Ovary (tissue), 7 donors: ENCODE measurements at regions not wholly inside any gene's neighbourhood (a gene's known extent, or its start where the extent isn't known, plus 50 kb on each side); places are given as distances from the start of the nearest gene placed in this dataset.

Experiments
- DNase-seq, 5 donors: peaks; one replicate each; pipeline ENCODE4 v3.0.0-alpha.2; 2019 to 2020
- H3K27ac ChIP-seq, 2 donors: fragments of 200-600 bp; one replicate each; pipeline versions ENCODE4 v1.5.1 to v1.8.0; 2019 to 2022
- H3K27me3 ChIP-seq: fragments of 200-600 bp; one replicate; pipeline ENCODE4 v1.8.0; 2022
- H3K36me3 ChIP-seq: fragments of 200-600 bp; sonication (generic); one replicate; pipeline ENCODE4 v1.5.1; 2019
- H3K4me1 ChIP-seq: one replicate; pipeline ENCODE4 v1.8.1; 2013; ENCODE audit warnings: mild to moderate bottlenecking, moderate library complexity; ENCODE audit not compliant: insufficient read depth
- H3K4me3 ChIP-seq: fragments of 200-600 bp; sonication (generic); one replicate; pipeline ENCODE4 v1.5.1; 2017
- H3K9me3 ChIP-seq, 2 donors: fragments of 200-600 bp in 1 of 2; sonication (generic) in 1 of 2; one replicate each; pipeline versions ENCODE4 v1.5.1 to v1.8.1; 2013 to 2019; ENCODE audit warnings: mild to moderate bottlenecking in 1 of 2, moderate library complexity in 1 of 2
- EP300 ChIP-seq: sonication (generic); formaldehyde crosslinking; IDR thresholded peaks from one replicate; pipeline ENCODE4 v1.6.1; 2017; ENCODE audit warnings: antibody characterized with exemption
- POLR2A ChIP-seq: fragments of 450-650 bp; IDR thresholded peaks from one replicate; pipeline ENCODE4 v1.6.1; 2017; ENCODE audit warnings: antibody characterized with exemption, mild to moderate bottlenecking, moderate library complexity
- WGBS, 3 donors: extraction: QIAGEN DNeasy Blood & Tissue Kit in 1 of 3; methylation state at CpG; one replicate each; pipeline versions ENCODE4 v1.1.5 to v1.1.7; 2013 to 2017; 5-methylcytosine and 5-hydroxymethylcytosine counted together
- intact Hi-C, 4 donors: fragments of 100-400 bp; cut with DNase I; formaldehyde crosslinking; loops; one replicate each; pipeline versions ENCODE4 v1.11.0 to v1.15.1; 2022 to 2023
- TF ChIP-seq, protein P1 (sequence below), 3 donors: fragments of 450-650 bp in 2 of 3; fragments of 200-600 bp in 1 of 3; IDR thresholded peaks; one replicate each; pipeline versions ENCODE4 v1.5.1 to v1.8.0; 2016 to 2022; ENCODE audit warnings: antibody characterized with exemption in 3 of 3, mild to moderate bottlenecking in 1 of 3
- donor health status: DM: no; HTN: no; CAD: no; lungs with moderate emphysema.
- donor health status: DM: no; HTN: no; CAD: no.
- donor health status: Bipolar disorder and iron deficiency.
- donor health status: DM: no; HTN: no; CAD: no.
- donor health status: DM: yes; HTN: yes; CAD: no.

- 61 to 72% (median 70%) methylated on average over 3 of the region's 3 CpGs for WGBS, 3 donors
- Histone ChIP-seq H3K27me3 (no peaks in the 10 kb centered on the region), H3K9me3 (no peaks in the 10 kb centered on the region), H3K27ac (no peak overlapping the region), H3K4me1 (no peaks in the 10 kb centered on the region), H3K36me3 (no peaks in the 10 kb centered on the region), H3K4me3 (no peak overlapping the region)
- no peak for DNase-seq
- intact Hi-C loops: no loop called here
- TF ChIP-seq EP300 (no peak), POLR2A (no peak)
- TF ChIP-seq, protein P1, sequence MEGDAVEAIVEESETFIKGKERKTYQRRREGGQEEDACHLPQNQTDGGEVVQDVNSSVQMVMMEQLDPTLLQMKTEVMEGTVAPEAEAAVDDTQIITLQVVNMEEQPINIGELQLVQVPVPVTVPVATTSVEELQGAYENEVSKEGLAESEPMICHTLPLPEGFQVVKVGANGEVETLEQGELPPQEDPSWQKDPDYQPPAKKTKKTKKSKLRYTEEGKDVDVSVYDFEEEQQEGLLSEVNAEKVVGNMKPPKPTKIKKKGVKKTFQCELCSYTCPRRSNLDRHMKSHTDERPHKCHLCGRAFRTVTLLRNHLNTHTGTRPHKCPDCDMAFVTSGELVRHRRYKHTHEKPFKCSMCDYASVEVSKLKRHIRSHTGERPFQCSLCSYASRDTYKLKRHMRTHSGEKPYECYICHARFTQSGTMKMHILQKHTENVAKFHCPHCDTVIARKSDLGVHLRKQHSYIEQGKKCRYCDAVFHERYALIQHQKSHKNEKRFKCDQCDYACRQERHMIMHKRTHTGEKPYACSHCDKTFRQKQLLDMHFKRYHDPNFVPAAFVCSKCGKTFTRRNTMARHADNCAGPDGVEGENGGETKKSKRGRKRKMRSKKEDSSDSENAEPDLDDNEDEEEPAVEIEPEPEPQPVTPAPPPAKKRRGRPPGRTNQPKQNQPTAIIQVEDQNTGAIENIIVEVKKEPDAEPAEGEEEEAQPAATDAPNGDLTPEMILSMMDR (IDR thresholded peaks at IDR 0.05): no peak
These were observed 859.0 kb downstream of the QKI start for GRCh38 chr6:164273491-164273890.

- no peak for DNase-seq
- Histone ChIP-seq H3K9me3 (no peaks in the 10 kb centered on the region), H3K36me3 (no peaks in the 10 kb centered on the region), H3K27me3 (no peaks in the 10 kb centered on the region), H3K4me3 (no peak overlapping the region), H3K27ac (no peak overlapping the region), H3K4me1 (no peaks in the 10 kb centered on the region)
- intact Hi-C loops: no loop called here
- TF ChIP-seq EP300 (no peak), POLR2A (no peak)
- TF ChIP-seq, protein P1 (IDR thresholded peaks at IDR 0.05): no peak
- WGBS, 3 donors: 68 to 79% (median 75%) methylated on average over 3 of the region's 3 CpGs
These were observed 852.3 kb downstream of the QKI start for GRCh38 chr6:164266851-164267250.

- H3K4me3 ChIP-seq: no peak overlapping the region
- H3K36me3 ChIP-seq: no peaks in the 10 kb centered on the region
- no peaks in the 10 kb centered on the region for H3K4me1 ChIP-seq
- H3K9me3 ChIP-seq: no peaks in the 10 kb centered on the region
- 84 to 89% (median 89%) methylated on average over 5 of the region's 5 CpGs for WGBS, 3 donors
- DNase-seq: no peak
- no peak overlapping the region for H3K27ac ChIP-seq
- no peaks in the 10 kb centered on the region for H3K27me3 ChIP-seq
- intact Hi-C loops: no loop called here
- TF ChIP-seq POLR2A (no peak), EP300 (no peak)
- TF ChIP-seq, protein P1 (IDR thresholded peaks at IDR 0.05): no peak
These were observed 847.8 kb downstream of the QKI start for GRCh38 chr6:164262348-164262747.

GRCh38 chr6:164258421-164258820 lies 843.9 kb downstream of the QKI start:
- Histone ChIP-seq H3K27me3 (no peaks in the 10 kb centered on the region), H3K9me3 (no peaks in the 10 kb centered on the region), H3K4me3 (no peak overlapping the region), H3K27ac (no peak overlapping the region), H3K4me1 (no peaks in the 10 kb centered on the region), H3K36me3 (no peaks in the 10 kb centered on the region)
- DNase-seq: no peak
- TF ChIP-seq POLR2A: no peak
- TF ChIP-seq, protein P1 (IDR thresholded peaks at IDR 0.05): no peak
- TF ChIP-seq EP300: no peak
- intact Hi-C loops: no loop called here
- 38 to 56% (median 41%) methylated on average over 3 of the region's 3 CpGs for WGBS, 3 donors

DNA sequence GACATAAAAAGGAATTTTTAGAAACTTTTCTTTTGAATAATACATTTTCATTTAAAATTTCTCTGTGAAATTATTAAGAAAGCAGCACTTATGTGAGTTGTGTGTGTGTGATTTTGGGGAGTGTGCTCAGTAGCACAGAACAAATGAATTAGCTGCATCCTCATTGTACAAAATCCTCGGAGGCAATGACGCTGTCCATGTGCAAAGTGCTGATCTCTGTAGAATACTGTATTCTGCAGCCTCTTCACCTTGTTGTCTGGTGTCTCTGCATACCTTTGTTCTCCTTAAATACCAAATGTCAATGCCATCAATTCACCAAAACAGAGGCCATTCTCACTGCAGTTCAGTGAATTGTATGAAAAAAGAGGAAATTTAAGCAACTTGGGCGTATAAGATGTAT lies 838.4 kb downstream of the QKI start:
- WGBS, 3 donors: 31 to 42% (median 35%) methylated on average over 3 of the region's 3 CpGs
- TF ChIP-seq, protein P1 (IDR thresholded peaks at IDR 0.05): no peak
- no peak for TF ChIP-seq EP300
- no peak for TF ChIP-seq POLR2A
- no peak overlapping the region for H3K4me3 ChIP-seq
- no peaks in the 10 kb centered on the region for H3K4me1 ChIP-seq
- DNase-seq: no peak
- intact Hi-C loops: no loop called here
- H3K9me3 ChIP-seq: no peaks in the 10 kb centered on the region
- H3K27ac ChIP-seq: no peak overlapping the region
- H3K36me3 ChIP-seq: no peaks in the 10 kb centered on the region
- H3K27me3 ChIP-seq: no peaks in the 10 kb centered on the region
